SK-N-SH treated with all-trans-retinoic acid at 6 μM for 48 hours (cell line): ENCODE measurements at regions not wholly inside any gene's neighbourhood (a gene's known extent, or its start where the extent isn't known, plus 50 kb on each side); places are given as distances from the start of the nearest gene placed in this dataset.

Experiments used
- CREB5 ChIP-seq: fragments of 250-450 bp; sonication (Bioruptor Pico); IDR thresholded peaks from 2 replicates; pipeline ENCODE4 v1.5.1; 2020; ENCODE audit warnings: low read depth, mild to moderate bottlenecking, moderate library complexity
- CSDC2 ChIP-seq: fragments of 250-450 bp; sonication (Bioruptor Pico); IDR thresholded peaks from 2 replicates; pipeline ENCODE4 v1.5.0; 2020; ENCODE audit warnings: mild to moderate bottlenecking, moderate library complexity
- ESRRG ChIP-seq: fragments of 250-450 bp; sonication (Bioruptor Pico); IDR thresholded peaks from 2 replicates; pipeline ENCODE4 v1.6.1; 2021; ENCODE audit warnings: mild to moderate bottlenecking
- ISL1 ChIP-seq: fragments of 250-450 bp; sonication (Bioruptor Pico); IDR thresholded peaks from 2 replicates; pipeline ENCODE4 v2.1.2; 2022; ENCODE audit warnings: mild to moderate bottlenecking, moderate library complexity
- OSR1 ChIP-seq: fragments of 250-450 bp; sonication (Bioruptor Pico); IDR thresholded peaks from 2 replicates; pipeline ENCODE4 v1.8.0; 2022; ENCODE audit warnings: moderate library complexity, mild to moderate bottlenecking, inconsistent platforms
- PATZ1 ChIP-seq: fragments of 250-450 bp; sonication (Bioruptor Pico); IDR thresholded peaks from 2 replicates; pipeline ENCODE4 v1.8.0; 2020; ENCODE audit warnings: mild to moderate bottlenecking, moderate library complexity, borderline replicate concordance
- POU6F1 ChIP-seq: fragments of 250-450 bp; sonication (Bioruptor Pico); IDR thresholded peaks from 2 replicates; pipeline ENCODE4 v1.8.0; 2021; ENCODE audit warnings: low read depth, mild to moderate bottlenecking, moderate library complexity, borderline replicate concordance
- RARB ChIP-seq: fragments of 250-450 bp; sonication (Bioruptor Pico); IDR thresholded peaks from 2 replicates; pipeline ENCODE4 v1.8.0; 2021; ENCODE audit warnings: mild to moderate bottlenecking, moderate library complexity
- ZFP3 ChIP-seq: fragments of 250-450 bp; sonication (Bioruptor Pico); IDR thresholded peaks from 2 replicates; pipeline ENCODE4 v1.5.0; 2020; ENCODE audit warnings: mild to moderate bottlenecking, moderate library complexity
- ZFP30 ChIP-seq: fragments of 450-650 bp; formaldehyde crosslinking; IDR thresholded peaks from 2 replicates; pipeline ENCODE4 v1.5.0; 2022; ENCODE audit warnings: mild to moderate bottlenecking, moderate library complexity
- ZNF565 ChIP-seq: fragments of 450-650 bp; formaldehyde crosslinking; conservative IDR thresholded peaks from 2 replicates; pipeline ENCODE4 v1.5.0; 2020; ENCODE audit warnings: low read depth, mild to moderate bottlenecking, moderate library complexity
- ZNF70 ChIP-seq: fragments of 450-650 bp; formaldehyde crosslinking; IDR thresholded peaks from 2 replicates; pipeline ENCODE4 v1.5.0; 2020; ENCODE audit warnings: mild to moderate bottlenecking, moderate library complexity

- TF ChIP-seq ZFP30 (no peak), POU6F1 (no peak), CREB5 (CRISPR knock-in tag) (no peak), ZNF70 (CRISPR knock-in tag) (no peak), ESRRG (CRISPR knock-in tag) (no peak), PATZ1 (CRISPR knock-in tag) (no peak), ZNF565 (CRISPR knock-in tag) (no peak), ISL1 (CRISPR knock-in tag) (no peak), RARB (CRISPR knock-in tag) (no peak), OSR1 (CRISPR knock-in tag) (no peak), CSDC2 (CRISPR knock-in tag) (no peak), ZFP3 (CRISPR knock-in tag) (no peak)
Measured at GRCh38 chr11:37560346-37560745, 962.3 kb upstream of the RAG2 start.
